Activated CD8-positive, alpha-beta memory T cell treated with anti-CD3 and anti-CD28 coated beads for 36 hours (primary cell): ENCODE measurements at regions not wholly inside any gene's neighbourhood (a gene's known extent, or its start where the extent isn't known, plus 50 kb on each side); places are given as distances from the start of the nearest gene placed in this dataset.

ENCODE experiments used
- CTCF ChIA-PET: fragments of 350-600 bp; sonication (Branson Sonifier 250); formaldehyde crosslinking; loops from one replicate; lab custom pipeline; 2021; ENCODE audit warnings: antibody characterized with exemption; lab: Charles Lee
- POLR2A ChIA-PET: fragments of 350-600 bp; sonication (Branson Sonifier 250); formaldehyde crosslinking; loops from one replicate; lab custom pipeline; 2021; ENCODE audit warnings: antibody characterized with exemption; lab: Charles Lee

- POLR2A ChIA-PET, result no interaction called here
- CTCF ChIA-PET, result no interaction called here
Measured at GRCh38 chr6:133683308-133683580, 205.7 kb upstream of the TCF21 start.

DNA sequence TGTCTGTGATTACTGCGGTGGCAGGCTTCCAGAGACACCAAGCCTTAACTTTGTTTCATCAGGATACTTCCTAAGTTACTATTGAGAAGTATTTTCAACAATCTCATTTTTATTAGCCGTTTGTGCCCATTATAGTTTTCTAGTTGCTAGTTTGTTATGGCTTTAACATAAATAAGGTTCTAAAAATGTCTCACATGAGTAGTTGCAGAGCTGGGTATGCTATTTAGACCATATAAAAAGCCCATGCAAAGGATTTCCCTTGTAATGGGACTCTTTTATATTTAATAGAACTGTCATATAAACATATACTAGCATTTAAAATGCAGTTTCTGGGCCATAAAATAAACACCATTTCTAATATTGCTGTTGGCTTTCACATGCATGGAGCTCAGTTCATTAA, 205.3 kb upstream of the TCF21 start:
- POLR2A ChIA-PET, result no interaction called here
- CTCF ChIA-PET, result no interaction called here

GRCh38 chr6:133688705-133689492, 200.0 kb upstream of the TCF21 start:
- ChIA-PET POLR2A (no interaction called here), CTCF (interaction anchor here (0.6 kb wide), 1 partner anchor 35 kb away, joined by 3 read pairs; no protein-coding TSS in a partner anchor)

- CTCF ChIA-PET, result no interaction called here
- POLR2A ChIA-PET, result no interaction called here
Measured at GRCh38 chr6:133689863-133690262, 199.1 kb upstream of the TCF21 start.

- ChIA-PET POLR2A (no interaction called here), CTCF (no interaction called here)
Measured at GRCh38 chr6:133693565-133693964, 195.3 kb upstream of the TCF21 start.

DNA sequence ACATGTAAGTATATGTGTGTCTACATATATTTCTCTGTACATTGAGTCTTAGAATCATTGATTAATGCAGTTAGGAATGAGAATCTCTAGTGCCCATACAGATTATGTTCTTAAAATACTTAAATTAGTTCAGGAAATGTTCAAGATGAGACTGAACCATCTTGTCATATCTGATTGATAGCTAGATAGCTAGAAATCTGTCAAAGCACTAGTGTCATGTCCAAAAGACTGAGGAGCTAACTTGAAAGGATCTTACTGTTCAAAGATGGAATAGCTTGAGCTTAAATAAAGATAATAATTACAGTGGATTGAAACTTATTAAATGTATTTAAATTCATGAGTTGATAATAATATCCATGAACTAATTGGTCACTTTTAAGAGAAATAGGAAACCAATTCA, 191.7 kb upstream of the TCF21 start:
- CTCF ChIA-PET, result no interaction called here
- POLR2A ChIA-PET, result no interaction called here

DNA sequence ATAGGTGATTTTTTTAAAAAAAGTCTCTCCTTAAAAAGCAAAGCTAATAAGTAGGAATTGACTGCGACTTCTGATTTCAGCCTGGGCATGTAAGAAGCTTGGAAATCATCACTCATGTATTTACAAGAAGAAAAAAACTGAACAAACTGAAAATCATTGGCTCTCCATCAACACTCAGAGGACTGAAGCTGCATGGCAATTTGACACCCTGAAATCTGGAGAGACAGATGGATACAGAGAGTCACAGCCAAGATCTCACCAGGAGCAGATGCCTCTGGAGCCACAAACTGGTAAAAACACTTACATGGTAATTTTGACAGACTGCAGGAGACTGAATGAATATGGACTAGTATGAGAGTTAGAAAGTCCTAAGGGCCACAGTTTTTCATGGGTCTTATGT, 191.2 kb upstream of the TCF21 start:
- ChIA-PET POLR2A (no interaction called here), CTCF (no interaction called here)

- CTCF ChIA-PET, result no interaction called here
- POLR2A ChIA-PET, result no interaction called here
Measured at GRCh38 chr6:133698272-133698671, 190.6 kb upstream of the TCF21 start.

DNA sequence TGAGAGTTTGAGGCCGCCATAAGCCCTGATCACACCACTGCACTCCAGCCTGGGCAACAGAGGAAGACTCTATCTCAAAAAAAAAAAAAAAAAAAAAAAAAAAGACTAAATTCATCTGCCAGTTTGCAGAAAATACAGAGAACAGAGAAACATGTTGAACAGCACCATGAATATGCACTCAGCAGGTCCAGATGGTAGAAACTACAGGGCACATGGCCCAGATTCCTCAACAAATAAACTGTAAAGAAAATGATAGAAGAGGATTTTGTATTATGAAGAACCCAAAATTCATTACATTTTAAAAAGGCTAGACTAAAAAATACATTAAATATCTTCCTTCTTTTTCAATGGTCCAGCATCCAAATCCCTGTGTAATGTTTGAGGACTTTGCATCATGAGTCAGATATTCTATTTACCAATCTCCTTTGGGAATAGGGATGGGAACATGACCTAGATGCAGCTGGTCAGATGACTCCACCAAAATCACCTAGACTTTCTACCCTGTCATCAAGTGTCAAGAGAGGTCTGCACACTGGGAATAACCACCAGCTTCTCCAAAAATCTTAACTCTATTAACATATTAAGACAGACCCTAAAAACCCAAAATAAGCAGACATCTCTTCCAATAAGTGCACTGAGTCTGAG, 189.1 kb upstream of the TCF21 start:
- CTCF ChIA-PET, result no interaction called here
- POLR2A ChIA-PET, result no interaction called here

DNA sequence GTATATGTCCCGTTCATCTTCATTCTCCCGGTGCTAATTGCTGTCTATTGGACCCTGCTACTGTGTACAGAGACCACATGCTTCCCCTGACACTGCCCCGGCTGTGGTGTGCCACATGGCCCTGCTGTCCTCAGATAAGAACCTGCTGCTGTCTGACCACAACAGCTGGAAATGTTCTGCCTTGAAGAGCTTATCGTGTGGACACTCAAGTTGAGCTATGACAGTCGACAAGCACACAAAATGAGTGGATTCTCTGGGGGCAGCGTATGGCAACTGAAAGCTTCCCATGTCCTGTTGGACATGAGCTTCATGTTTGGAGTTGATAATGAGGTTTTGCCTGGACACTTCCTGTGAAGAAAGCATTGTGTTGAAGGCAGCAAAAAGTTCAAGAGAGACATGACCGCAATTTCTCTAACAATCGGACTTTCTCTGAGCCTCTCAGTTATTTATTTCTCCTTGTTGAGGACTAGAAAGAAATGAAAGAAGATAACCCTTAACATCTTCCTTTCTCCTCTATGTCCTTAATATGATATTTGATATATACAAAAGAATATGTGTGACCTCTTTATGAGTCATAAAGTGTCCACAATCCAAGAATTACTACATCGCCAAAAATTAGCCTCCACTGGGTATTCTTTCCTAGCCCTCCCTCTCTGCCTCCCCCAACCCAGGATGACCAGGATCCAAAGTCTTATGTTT, 187.1 kb upstream of the TCF21 start:
- POLR2A ChIA-PET, result no interaction called here
- CTCF ChIA-PET, result no interaction called here

DNA sequence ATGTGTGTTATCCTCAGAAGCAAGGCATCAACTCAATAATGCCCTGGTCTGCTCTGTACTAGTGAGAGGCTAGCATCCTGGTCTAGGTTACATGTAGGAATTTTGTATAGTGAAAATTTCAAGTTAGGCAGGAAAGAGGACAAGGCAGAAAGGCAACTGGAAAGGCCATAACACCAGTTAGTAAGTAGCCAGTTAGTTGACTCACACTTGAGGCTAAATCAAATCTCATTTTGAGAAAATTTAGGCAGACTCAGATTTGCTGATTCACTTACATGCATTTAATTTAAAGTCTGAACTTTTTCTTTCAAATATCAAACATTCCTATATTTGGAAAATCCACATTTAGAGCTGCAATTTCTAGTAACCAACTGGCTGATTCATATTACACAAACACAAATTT, 184.5 kb upstream of the TCF21 start:
- ChIA-PET CTCF (no interaction called here), POLR2A (no interaction called here)

DNA sequence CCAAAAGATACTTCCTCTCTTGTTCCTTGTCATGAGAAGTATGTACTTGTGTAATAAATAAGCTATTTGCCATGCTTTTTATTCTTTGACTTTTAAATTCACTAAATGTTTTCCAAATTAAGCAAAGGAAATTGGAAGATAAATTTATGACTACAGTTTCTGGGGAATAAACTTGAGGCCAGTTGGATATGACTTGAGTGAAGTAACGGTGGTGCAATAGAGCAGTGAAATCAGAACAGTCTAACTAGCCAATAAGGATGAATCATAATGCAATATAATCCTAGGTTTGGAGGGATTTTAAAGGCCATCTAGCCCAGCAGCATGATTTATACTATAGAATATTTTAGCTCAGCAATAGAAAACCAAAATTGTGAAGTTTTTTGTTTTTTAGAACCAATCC, 183.8 kb upstream of the TCF21 start:
- ChIA-PET POLR2A (no interaction called here), CTCF (no interaction called here)

GRCh38 chr6:133705731-133706130, 183.2 kb upstream of the TCF21 start:
- POLR2A ChIA-PET, result no interaction called here

GRCh38 chr6:133707456-133707855, 181.5 kb upstream of the TCF21 start:
- ChIA-PET POLR2A (no interaction called here), CTCF (no interaction called here)

More at GRCh38 chr6:133705731-133706130, 183.2 kb upstream of the TCF21 start:
- CTCF ChIA-PET, result no interaction called here

DNA sequence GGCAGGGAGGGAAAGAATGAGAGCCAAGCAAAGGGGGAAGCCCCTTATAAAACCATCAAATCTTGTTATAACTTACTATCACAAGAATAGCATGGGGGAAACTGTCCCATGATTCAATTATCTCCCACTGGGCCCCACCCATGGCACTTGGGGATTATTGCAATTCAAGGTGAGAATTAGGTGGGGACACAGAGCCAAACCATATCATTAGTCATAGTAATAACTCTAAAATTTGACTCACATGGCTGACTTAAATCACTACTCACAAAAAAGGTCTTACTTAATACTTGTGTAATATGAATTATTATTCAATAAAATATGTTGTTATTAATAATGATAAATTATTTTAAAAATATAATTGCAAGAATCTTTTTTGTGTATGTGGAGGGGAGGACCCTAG, 178.1 kb upstream of the TCF21 start:
- ChIA-PET POLR2A (no interaction called here), CTCF (no interaction called here)

GRCh38 chr6:133715270-133715669, 173.6 kb upstream of the TCF21 start:
- POLR2A ChIA-PET, result no interaction called here
- CTCF ChIA-PET, result no interaction called here

DNA sequence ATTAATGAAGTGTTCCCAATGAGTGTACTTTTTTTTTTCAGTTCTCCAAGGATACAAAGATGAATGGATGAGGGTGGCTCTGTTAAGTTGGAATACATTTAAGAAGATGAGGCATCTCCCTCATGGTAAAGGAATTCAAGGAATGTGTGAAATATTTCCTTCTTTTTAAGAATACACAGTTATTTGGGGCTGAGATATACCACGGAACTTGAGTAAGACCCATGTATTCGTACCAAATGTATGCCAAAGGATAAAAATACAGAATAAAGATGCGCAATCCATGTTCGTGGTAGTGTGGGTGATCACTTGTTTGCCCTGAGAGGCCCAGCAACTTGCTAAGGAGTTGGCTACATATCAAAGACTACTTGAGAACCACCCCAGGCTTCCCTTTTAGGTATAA, 164.2 kb upstream of the TCF21 start:
- ChIA-PET CTCF (no interaction called here), POLR2A (no interaction called here)

GRCh38 chr6:133726188-133726587, 162.7 kb upstream of the TCF21 start:
- ChIA-PET CTCF (interaction anchor here (0.5 kb wide), 1 partner anchor 451 kb away, joined by 3 read pairs; no protein-coding TSS in a partner anchor), POLR2A (no interaction called here)

DNA sequence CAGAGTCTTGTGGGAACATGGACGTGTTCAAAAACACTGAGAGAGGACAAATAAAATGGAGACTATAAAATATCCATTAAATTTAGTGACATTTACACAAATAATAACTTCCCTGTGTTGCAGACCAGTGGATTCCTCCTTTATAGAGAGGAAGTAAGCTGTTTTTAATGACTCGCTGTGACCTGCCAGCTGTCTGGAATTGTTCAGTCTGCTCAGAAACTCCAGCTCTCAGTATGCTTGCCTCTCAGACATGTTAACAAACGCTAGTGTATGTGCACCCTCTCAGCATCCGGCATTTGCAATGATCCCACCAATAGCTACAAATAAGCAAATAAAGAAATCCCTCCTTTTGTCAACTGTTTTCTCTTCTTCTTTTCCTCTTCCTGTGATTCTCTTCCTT, 158.0 kb upstream of the TCF21 start:
- ChIA-PET CTCF (no interaction called here), POLR2A (no interaction called here)

DNA sequence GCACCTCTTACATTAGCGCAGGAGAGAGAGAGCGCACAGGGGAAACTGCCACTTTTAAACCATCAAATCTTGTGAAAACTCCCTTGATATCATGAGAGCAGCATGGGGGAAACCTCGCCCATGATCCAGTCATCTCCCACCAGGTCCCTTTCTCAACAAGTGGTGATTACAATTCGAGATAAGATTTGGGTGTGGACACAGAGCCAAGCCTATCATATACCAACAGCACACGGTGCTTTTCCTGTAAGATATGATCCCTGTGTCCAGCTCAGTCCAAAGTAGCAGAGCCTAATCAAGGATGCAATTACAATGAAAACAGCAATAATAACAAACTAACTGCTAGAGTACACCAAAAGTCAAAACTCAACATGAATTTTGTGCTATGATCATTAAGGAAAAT, 148.7 kb upstream of the TCF21 start:
- ChIA-PET POLR2A (no interaction called here), CTCF (no interaction called here)

- ChIA-PET POLR2A (no interaction called here), CTCF (no interaction called here)
Measured at GRCh38 chr6:133740816-133741215, 148.1 kb upstream of the TCF21 start.
